ENCODE measurements at regions not wholly inside any gene's neighbourhood (a gene's known extent, or its start where the extent isn't known, plus 50 kb on each side); places are given as distances from the start of the nearest gene placed in this dataset.

- DNase-seq, result no peak
These were observed 137.9 kb upstream of the S100G start for GRCh38 chrX:16511796-16512776.

- DNase-seq, result no peak
These were observed 133.6 kb upstream of the S100G start for GRCh38 chrX:16516232-16516876.

GRCh38 chrX:16517039-16517605 lies 132.8 kb upstream of the S100G start:
- DNase-seq, result no peak

- no peak for DNase-seq
These were observed 131.8 kb upstream of the S100G start for GRCh38 chrX:16518131-16518530.

- no peak for DNase-seq
These were observed 125.6 kb upstream of the S100G start for GRCh38 chrX:16524316-16524715.

- DNase-seq, result no peak
These were observed 124.0 kb upstream of the S100G start for GRCh38 chrX:16526003-16526402.

GRCh38 chrX:16528620-16529019 lies 121.3 kb upstream of the S100G start:
- DNase-seq, result no peak
